Medulla oblongata (tissue), 1 donor: ENCODE measurements at regions not wholly inside any gene's neighbourhood (a gene's known extent, or its start where the extent isn't known, plus 50 kb on each side); places are given as distances from the start of the nearest gene placed in this dataset.
"Not testable (repeated sequence)": the region's sequence is repeated elsewhere in the genome, so short reads cannot be mapped to it uniquely, and the experiment has no call there.

ENCODE experiments used
- DNase-seq: peaks from one replicate; pipeline ENCODE4 v3.0.0-alpha.2; 2015; ENCODE audit errors: extremely low spot score

- DNase-seq = no peak
These were observed 102.0 kb upstream of the LSM6 start for GRCh38 chr4:146073517-146073916.

GRCh38 chr4:146072376-146072775 lies 103.1 kb upstream of the LSM6 start:
- no peak for DNase-seq

GRCh38 chr4:146071390-146071789 lies 104.1 kb upstream of the LSM6 start:
- DNase-seq = no peak

- no peak for DNase-seq
These were observed 112.4 kb upstream of the LSM6 start for GRCh38 chr4:146063143-146063542.

GRCh38 chr4:146062340-146062739 lies 113.2 kb upstream of the LSM6 start:
- DNase-seq = no peak

GRCh38 chr4:146061610-146062334 lies 113.7 kb upstream of the LSM6 start:
- DNase-seq = no peak

GRCh38 chr4:146059865-146060264 lies 115.7 kb upstream of the LSM6 start:
- DNase-seq = no peak

GRCh38 chr4:146059151-146059550 lies 116.4 kb upstream of the LSM6 start:
- no peak for DNase-seq

- DNase-seq = no peak
These were observed 117.0 kb upstream of the LSM6 start for GRCh38 chr4:146058531-146058930.

- no peak for DNase-seq
These were observed 116.1 kb upstream of the ZNF827 start for GRCh38 chr4:146054676-146055075.

GRCh38 chr4:146053891-146054290 lies 115.3 kb upstream of the ZNF827 start:
- no peak for DNase-seq

- no peak for DNase-seq
These were observed 113.2 kb upstream of the ZNF827 start for GRCh38 chr4:146051728-146052391.

GRCh38 chr4:146051223-146051622 lies 112.6 kb upstream of the ZNF827 start:
- no peak for DNase-seq

GRCh38 chr4:146049802-146050201 lies 111.2 kb upstream of the ZNF827 start:
- no peak for DNase-seq

- not testable (repeated sequence) for DNase-seq
These were observed 109.1 kb upstream of the ZNF827 start for GRCh38 chr4:146047768-146048167.

GRCh38 chr4:146041139-146042004 lies 102.7 kb upstream of the ZNF827 start:
- no peak for DNase-seq

GRCh38 chr4:146040623-146041022 lies 102.0 kb upstream of the ZNF827 start:
- DNase-seq = no peak

GRCh38 chr4:146033149-146033548 lies 94.5 kb upstream of the ZNF827 start:
- no peak for DNase-seq

GRCh38 chr4:146032234-146032860 lies 93.7 kb upstream of the ZNF827 start:
- DNase-seq = no peak

- DNase-seq = no peak
These were observed 91.5 kb upstream of the ZNF827 start for GRCh38 chr4:146029939-146030710.

GRCh38 chr4:146029147-146029546 lies 90.5 kb upstream of the ZNF827 start:
- DNase-seq = no peak
